Nephron (organoid): ENCODE measurements at regions not wholly inside any gene's neighbourhood (a gene's known extent, or its start where the extent isn't known, plus 50 kb on each side); places are given as distances from the start of the nearest gene placed in this dataset.
"Not testable (repeated sequence)": the region's sequence is repeated elsewhere in the genome, so short reads cannot be mapped to it uniquely, and the experiment has no call there.

Experiments used
- H3K27ac Mint-ChIP-seq, 3 experiments: 2 replicates each; pipeline ENCODE4 v1.8.0; 2020; ENCODE audit warnings: mixed read lengths in 3 of 3, mild to moderate bottlenecking in 2 of 3, moderate library complexity in 1 of 3
- H3K27me3 Mint-ChIP-seq: 2 replicates; pipeline ENCODE4 v1.8.0; 2021; ENCODE audit warnings: low read depth, mild to moderate bottlenecking, moderate library complexity, mixed read lengths
- H3K36me3 Mint-ChIP-seq: 2 replicates; pipeline ENCODE4 v1.8.0; 2020; ENCODE audit warnings: low read depth, mixed read lengths
- H3K4me1 Mint-ChIP-seq: 2 replicates; pipeline ENCODE4 v1.8.0; 2020; ENCODE audit warnings: mixed read lengths
- H3K4me3 Mint-ChIP-seq, 3 experiments: 2 replicates each; pipeline ENCODE4 v1.8.0; 2020; ENCODE audit warnings: mild to moderate bottlenecking in 3 of 3, mixed read lengths in 3 of 3, moderate library complexity in 2 of 3
- H3K9me3 Mint-ChIP-seq: 2 replicates; pipeline ENCODE4 v1.8.0; 2020; ENCODE audit warnings: mixed read lengths
- TF ChIP-seq, protein P1 (sequence below), 3 experiments: fragments of 200-600 bp; sonication (generic); IDR thresholded peaks; one replicate each; pipeline ENCODE4 v1.5.0; 2021; ENCODE audit warnings: antibody characterized with exemption in 3 of 3; ENCODE audit not compliant: unreplicated experiment in 3 of 3

- H3K4me1 Mint-ChIP-seq: no peaks in the 10 kb centered on the region
- no peak overlapping the region for H3K4me3 Mint-ChIP-seq
- H3K9me3 Mint-ChIP-seq: no peaks in the 10 kb centered on the region
- TF ChIP-seq, protein P1, sequence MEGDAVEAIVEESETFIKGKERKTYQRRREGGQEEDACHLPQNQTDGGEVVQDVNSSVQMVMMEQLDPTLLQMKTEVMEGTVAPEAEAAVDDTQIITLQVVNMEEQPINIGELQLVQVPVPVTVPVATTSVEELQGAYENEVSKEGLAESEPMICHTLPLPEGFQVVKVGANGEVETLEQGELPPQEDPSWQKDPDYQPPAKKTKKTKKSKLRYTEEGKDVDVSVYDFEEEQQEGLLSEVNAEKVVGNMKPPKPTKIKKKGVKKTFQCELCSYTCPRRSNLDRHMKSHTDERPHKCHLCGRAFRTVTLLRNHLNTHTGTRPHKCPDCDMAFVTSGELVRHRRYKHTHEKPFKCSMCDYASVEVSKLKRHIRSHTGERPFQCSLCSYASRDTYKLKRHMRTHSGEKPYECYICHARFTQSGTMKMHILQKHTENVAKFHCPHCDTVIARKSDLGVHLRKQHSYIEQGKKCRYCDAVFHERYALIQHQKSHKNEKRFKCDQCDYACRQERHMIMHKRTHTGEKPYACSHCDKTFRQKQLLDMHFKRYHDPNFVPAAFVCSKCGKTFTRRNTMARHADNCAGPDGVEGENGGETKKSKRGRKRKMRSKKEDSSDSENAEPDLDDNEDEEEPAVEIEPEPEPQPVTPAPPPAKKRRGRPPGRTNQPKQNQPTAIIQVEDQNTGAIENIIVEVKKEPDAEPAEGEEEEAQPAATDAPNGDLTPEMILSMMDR (IDR thresholded peaks at IDR 0.05; ENCODE audit: unreplicated experiment in 3 of 3): no peak
- no peaks in the 10 kb centered on the region for H3K36me3 Mint-ChIP-seq
- no peaks in the 10 kb centered on the region for H3K27me3 Mint-ChIP-seq
- H3K27ac Mint-ChIP-seq: no peak overlapping the region
Observed at GRCh38 chr12:59429766-59430165, 166.1 kb upstream of the SLC16A7 start.

GRCh38 chr12:59425798-59426197 lies 170.0 kb upstream of the SLC16A7 start:
- no peaks in the 10 kb centered on the region for H3K9me3 Mint-ChIP-seq
- H3K36me3 Mint-ChIP-seq: no peaks in the 10 kb centered on the region
- H3K27me3 Mint-ChIP-seq: no peaks in the 10 kb centered on the region
- H3K4me1 Mint-ChIP-seq: no peaks in the 10 kb centered on the region
- H3K4me3 Mint-ChIP-seq: no peak overlapping the region
- no peak overlapping the region for H3K27ac Mint-ChIP-seq
- TF ChIP-seq, protein P1 (IDR thresholded peaks at IDR 0.05; ENCODE audit: unreplicated experiment in 3 of 3): no peak

DNA sequence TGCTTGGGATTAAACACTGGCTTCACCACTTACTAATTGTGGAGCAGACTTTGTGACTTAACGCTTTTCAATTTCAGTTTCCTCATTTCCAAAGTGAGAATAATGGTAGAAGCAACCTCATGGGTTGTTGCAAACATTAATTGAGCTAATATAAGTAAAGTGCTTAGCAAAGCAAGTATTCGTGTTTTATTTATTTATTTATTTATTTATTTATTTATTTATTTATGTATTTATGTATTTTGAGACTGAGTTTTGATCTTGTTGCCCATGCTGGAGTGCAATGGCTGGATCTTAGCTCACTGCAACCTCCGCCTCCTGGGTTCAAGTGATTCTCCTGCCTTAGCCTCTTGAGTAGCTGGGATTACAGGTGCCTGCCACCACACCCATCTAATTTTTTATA lies 171.2 kb upstream of the SLC16A7 start:
- H3K27ac Mint-ChIP-seq, H3K36me3 Mint-ChIP-seq, H3K4me3 Mint-ChIP-seq, H3K9me3 Mint-ChIP-seq, H3K4me1 Mint-ChIP-seq, H3K27me3 Mint-ChIP-seq: not testable (repeated sequence)

- no peaks in the 10 kb centered on the region for H3K9me3 Mint-ChIP-seq
- H3K4me3 Mint-ChIP-seq: no peak overlapping the region
- no peaks in the 10 kb centered on the region for H3K4me1 Mint-ChIP-seq
- H3K27me3 Mint-ChIP-seq: no peaks in the 10 kb centered on the region
- no peak overlapping the region for H3K27ac Mint-ChIP-seq
- no peaks in the 10 kb centered on the region for H3K36me3 Mint-ChIP-seq
- TF ChIP-seq, protein P1 (IDR thresholded peaks at IDR 0.05; ENCODE audit: unreplicated experiment in 3 of 3): no peak
Observed at GRCh38 chr12:59414051-59414450, 181.8 kb upstream of the SLC16A7 start.

DNA sequence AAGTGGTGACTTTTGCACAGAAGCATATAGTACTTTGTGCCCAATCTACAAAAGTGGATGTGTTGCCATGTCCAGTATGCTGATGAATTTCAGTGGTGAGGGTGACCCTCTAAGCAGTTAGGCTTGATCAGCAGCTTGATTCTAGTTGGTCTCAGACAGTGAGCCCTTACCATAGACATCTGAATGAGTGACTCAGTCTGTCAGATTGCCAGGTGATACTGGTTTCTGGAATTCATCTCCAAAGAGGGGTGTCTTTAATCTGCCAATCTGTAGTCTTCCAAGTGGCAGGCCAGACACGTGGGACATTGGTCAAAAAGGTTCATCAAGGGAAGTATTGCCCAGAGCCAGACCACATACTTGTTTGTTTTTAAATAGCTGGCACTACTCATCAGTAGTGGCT lies 187.4 kb upstream of the SLC16A7 start:
- Mint-ChIP-seq H3K9me3 (no peaks in the 10 kb centered on the region), H3K27ac (no peak overlapping the region), H3K27me3 (no peaks in the 10 kb centered on the region), H3K36me3 (no peaks in the 10 kb centered on the region), H3K4me1 (no peaks in the 10 kb centered on the region), H3K4me3 (no peak overlapping the region)
- TF ChIP-seq, protein P1 (IDR thresholded peaks at IDR 0.05; ENCODE audit: unreplicated experiment in 3 of 3): no peak

DNA sequence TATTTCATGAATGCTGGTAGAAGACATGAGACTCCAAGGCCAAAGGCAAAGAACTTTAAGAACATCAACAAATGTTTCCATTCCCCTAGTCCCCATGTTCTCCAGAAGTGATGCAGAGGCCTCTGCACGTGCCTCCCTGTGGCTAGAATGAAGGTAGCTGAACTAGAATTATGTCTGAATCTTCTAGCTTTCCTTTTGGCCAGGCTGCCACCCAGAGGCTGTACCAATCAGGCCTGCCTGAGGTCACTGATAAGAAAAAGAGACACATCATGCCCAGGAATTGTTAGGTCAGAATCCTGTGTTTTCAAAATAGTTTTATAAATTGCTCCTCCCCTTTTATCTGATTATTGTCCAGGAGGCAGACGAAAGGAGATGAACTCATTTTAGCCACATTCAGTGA lies 188.0 kb upstream of the SLC16A7 start:
- Mint-ChIP-seq H3K4me3 (no peak overlapping the region), H3K27me3 (no peaks in the 10 kb centered on the region), H3K9me3 (no peaks in the 10 kb centered on the region), H3K4me1 (no peaks in the 10 kb centered on the region), H3K27ac (no peak overlapping the region), H3K36me3 (no peaks in the 10 kb centered on the region)
- TF ChIP-seq, protein P1 (IDR thresholded peaks at IDR 0.05; ENCODE audit: unreplicated experiment in 3 of 3): no peak
